ENCODE measurements at regions not wholly inside any gene's neighbourhood (a gene's known extent, or its start where the extent isn't known, plus 50 kb on each side); places are given as distances from the start of the nearest gene placed in this dataset.

DNA sequence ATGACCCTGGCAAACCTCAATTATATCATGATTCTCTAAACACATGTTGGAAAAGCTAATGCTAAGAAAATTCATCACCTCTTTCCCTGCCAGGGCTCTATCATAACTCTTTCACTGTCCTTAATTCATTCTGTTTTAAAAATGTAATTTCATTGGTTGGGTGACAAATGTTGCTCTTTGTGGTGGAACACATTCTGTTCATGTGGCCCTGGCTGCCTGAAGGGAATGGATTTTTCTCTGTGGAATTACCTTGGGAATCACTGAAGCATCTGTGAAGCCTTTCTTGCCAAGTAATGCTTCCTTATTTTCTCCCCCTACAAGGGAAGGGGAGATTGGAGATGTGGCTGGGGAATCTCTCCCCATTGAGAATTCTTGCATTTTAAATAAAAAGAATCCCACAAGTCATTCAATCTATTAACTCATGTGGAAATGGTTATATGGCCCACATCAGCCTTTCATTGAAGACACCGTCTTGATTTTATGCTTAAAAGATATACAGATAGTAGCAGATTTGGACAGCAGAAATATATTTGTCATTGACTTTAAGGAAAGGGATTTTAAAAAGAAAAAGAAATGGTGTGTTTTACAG lies 201.8 kb upstream of the NMUR2 start (continued):
- TF ChIP-seq, protein P1, sequence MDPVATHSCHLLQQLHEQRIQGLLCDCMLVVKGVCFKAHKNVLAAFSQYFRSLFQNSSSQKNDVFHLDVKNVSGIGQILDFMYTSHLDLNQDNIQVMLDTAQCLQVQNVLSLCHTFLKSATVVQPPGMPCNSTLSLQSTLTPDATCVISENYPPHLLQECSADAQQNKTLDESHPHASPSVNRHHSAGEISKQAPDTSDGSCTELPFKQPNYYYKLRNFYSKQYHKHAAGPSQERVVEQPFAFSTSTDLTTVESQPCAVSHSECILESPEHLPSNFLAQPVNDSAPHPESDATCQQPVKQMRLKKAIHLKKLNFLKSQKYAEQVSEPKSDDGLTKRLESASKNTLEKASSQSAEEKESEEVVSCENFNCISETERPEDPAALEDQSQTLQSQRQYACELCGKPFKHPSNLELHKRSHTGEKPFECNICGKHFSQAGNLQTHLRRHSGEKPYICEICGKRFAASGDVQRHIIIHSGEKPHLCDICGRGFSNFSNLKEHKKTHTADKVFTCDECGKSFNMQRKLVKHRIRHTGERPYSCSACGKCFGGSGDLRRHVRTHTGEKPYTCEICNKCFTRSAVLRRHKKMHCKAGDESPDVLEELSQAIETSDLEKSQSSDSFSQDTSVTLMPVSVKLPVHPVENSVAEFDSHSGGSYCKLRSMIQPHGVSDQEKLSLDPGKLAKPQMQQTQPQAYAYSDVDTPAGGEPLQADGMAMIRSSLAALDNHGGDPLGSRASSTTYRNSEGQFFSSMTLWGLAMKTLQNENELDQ (tag by site-specific recombination; IDR thresholded peaks at IDR 0.05; ENCODE audit: low read depth): no peak
- TF ChIP-seq GLIS1 (tag by site-specific recombination; IDR thresholded peaks at IDR 0.05): no peak

DNA sequence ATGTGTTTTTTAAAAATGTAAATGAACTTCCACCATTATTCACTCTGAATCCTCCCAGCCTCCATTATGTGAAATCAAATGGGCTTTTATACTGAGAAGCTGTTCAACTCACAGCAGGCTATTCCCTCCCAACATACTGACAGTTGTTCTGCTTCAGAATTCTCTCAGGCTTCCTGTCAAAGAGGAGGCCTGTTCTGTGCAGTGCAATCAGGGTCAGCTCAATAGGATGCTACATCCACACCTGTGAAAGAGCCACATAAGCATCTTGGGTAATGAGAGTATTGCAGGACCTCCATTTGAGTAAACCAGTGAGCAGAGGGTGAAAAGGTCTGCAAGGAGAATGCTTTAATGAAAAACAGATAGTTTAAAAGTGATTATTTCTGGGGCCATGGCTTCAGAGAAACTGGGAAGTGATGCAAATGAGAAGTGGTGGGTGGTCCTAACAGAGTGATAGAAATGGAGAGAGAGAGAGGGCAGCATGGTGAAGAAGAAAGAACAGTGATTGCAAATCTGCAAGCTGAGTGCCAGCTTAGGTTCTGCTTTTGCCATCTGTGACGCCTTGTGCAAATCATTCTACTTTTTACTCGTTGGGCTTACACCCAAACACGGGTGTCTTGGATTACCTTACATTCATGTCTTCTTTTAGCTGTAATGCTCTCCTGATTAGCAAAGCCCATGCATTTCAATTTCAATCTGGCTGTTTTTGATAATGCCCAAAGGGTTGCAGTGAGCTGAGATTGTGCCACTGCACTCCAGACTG lies 202.5 kb upstream of the NMUR2 start:
- H3K4me1 ChIP-seq (ENCODE audit: control insufficient read depth, insufficient read depth, low read length): no peaks in the 10 kb centered on the region
- no peaks in the 10 kb centered on the region for H3K36me3 ChIP-seq (ENCODE audit: control insufficient read depth in 2 of 2, insufficient read depth in 1 of 2, low read length in 2 of 2)
- H3K27ac ChIP-seq (ENCODE audit: extremely low read depth, low read depth, low read length): no peak overlapping the region
- H3K9me3 ChIP-seq (ENCODE audit: control insufficient read depth, insufficient read depth, low read depth, low read length): no peaks in the 10 kb centered on the region
- POLR2A ChIA-PET: no interaction called here
- no peak for TF ChIP-seq ZNF433 (tag by site-specific recombination; IDR thresholded peaks at IDR 0.05; ENCODE audit: low read depth)
- TF ChIP-seq ZNF621 (tag by site-specific recombination; IDR thresholded peaks at IDR 0.05): no peak
- no peak for TF ChIP-seq ZNF654 (tag by site-specific recombination; IDR thresholded peaks at IDR 0.05; ENCODE audit: low read depth)
- no peak for TF ChIP-seq ZNF214 (tag by site-specific recombination; IDR thresholded peaks at IDR 0.05; ENCODE audit: borderline replicate concordance)
- TF ChIP-seq ZNF302 (tag by site-specific recombination; IDR thresholded peaks at IDR 0.05; ENCODE audit: low read depth): no peak
- TF ChIP-seq ZNF670 (tag by site-specific recombination; IDR thresholded peaks at IDR 0.05; ENCODE audit: low read depth): no peak
- no peak for TF ChIP-seq ZNF514 (tag by site-specific recombination; IDR thresholded peaks at IDR 0.05)
- TF ChIP-seq, protein P2, sequence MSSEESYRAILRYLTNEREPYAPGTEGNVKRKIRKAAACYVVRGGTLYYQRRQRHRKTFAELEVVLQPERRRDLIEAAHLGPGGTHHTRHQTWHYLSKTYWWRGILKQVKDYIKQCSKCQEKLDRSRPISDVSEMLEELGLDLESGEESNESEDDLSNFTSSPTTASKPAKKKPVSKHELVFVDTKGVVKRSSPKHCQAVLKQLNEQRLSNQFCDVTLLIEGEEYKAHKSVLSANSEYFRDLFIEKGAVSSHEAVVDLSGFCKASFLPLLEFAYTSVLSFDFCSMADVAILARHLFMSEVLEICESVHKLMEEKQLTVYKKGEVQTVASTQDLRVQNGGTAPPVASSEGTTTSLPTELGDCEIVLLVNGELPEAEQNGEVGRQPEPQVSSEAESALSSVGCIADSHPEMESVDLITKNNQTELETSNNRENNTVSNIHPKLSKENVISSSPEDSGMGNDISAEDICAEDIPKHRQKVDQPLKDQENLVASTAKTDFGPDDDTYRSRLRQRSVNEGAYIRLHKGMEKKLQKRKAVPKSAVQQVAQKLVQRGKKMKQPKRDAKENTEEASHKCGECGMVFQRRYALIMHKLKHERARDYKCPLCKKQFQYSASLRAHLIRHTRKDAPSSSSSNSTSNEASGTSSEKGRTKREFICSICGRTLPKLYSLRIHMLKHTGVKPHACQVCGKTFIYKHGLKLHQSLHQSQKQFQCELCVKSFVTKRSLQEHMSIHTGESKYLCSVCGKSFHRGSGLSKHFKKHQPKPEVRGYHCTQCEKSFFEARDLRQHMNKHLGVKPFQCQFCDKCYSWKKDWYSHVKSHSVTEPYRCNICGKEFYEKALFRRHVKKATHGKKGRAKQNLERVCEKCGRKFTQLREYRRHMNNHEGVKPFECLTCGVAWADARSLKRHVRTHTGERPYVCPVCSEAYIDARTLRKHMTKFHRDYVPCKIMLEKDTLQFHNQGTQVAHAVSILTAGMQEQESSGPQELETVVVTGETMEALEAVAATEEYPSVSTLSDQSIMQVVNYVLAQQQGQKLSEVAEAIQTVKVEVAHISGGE (tag by site-specific recombination; conservative IDR thresholded peaks at IDR 0.05; ENCODE audit: low read depth): no peak
- no peak for TF ChIP-seq ZBTB17 (tag by site-specific recombination; IDR thresholded peaks at IDR 0.05)
- no peak for TF ChIP-seq ZBTB20 (tag by site-specific recombination; IDR thresholded peaks at IDR 0.05)
- CTCF ChIA-PET: interaction anchor here (0.6 kb wide), 2 partner anchors 33 to 819 kb away, joined by 3 read pairs; no protein-coding TSS in a partner anchor
- H3K4me3 ChIP-seq (ENCODE audit: low read depth, low read length): no peak overlapping the region

DNA sequence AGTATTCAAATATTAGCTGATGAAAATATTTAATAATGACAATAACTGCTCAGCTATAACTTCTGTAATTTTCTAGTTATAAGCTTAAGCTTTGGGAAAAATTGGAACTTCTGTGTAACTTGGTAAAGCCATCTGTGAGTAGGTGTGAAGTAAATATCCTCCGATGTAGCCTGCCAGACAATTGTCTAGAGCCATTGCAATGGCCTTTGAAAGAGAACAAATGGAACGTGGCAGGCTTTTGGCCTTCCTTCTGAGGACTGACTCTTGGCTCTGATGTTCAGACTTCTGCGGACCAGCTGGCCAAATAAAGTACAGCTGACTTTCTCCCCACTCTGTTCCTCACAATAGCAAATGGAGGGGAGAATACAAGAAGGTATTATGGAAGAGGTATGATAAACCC lies 203.4 kb upstream of the NMUR2 start:
- TF ChIP-seq ZNF629 (tag by site-specific recombination; IDR thresholded peaks at IDR 0.05) (no peak), ZNF366 (tag by site-specific recombination; conservative IDR thresholded peaks at IDR 0.05) (no peak), ZNF112 (tag by site-specific recombination; IDR thresholded peaks at IDR 0.05) (no peak), KLF10 (tag by site-specific recombination; IDR thresholded peaks at IDR 0.05) (no peak), MEIS1 (CRISPR knock-in tag; IDR thresholded peaks at IDR 0.05; ENCODE audit: borderline replicate concordance) (no peak), ZNF350 (tag by site-specific recombination; IDR thresholded peaks at IDR 0.05) (no peak), ZNF211 (tag by site-specific recombination; IDR thresholded peaks at IDR 0.05; ENCODE audit: low read depth) (no peak), ZXDB (tag by site-specific recombination; IDR thresholded peaks at IDR 0.05) (no peak)
- ChIA-PET POLR2A (no interaction called here), CTCF (interaction anchor here (0.6 kb wide), 2 partner anchors 33 to 818 kb away, joined by 3 read pairs; no protein-coding TSS in a partner anchor)
- no peaks in the 10 kb centered on the region for H3K4me1 ChIP-seq (ENCODE audit: control insufficient read depth, insufficient read depth, low read length)
- H3K36me3 ChIP-seq (ENCODE audit: control insufficient read depth in 2 of 2, insufficient read depth in 1 of 2, low read length in 2 of 2): no peaks in the 10 kb centered on the region
- no peaks in the 10 kb centered on the region for H3K9me3 ChIP-seq (ENCODE audit: control insufficient read depth, insufficient read depth, low read depth, low read length)
- H3K4me3 ChIP-seq (ENCODE audit: low read depth, low read length): no peak overlapping the region
- no peak overlapping the region for H3K27ac ChIP-seq (ENCODE audit: extremely low read depth, low read depth, low read length)
